Omental fat pad (tissue), 3 donors: ENCODE measurements at regions not wholly inside any gene's neighbourhood (a gene's known extent, or its start where the extent isn't known, plus 50 kb on each side); places are given as distances from the start of the nearest gene placed in this dataset.

Source experiments
- ATAC-seq: fragments of 150-250 bp; one replicate; pipeline ENCODE4 v1.9.1; 2016; ENCODE audit warnings: mild to moderate bottlenecking, moderate library complexity; ENCODE audit not compliant: low FRiP score
- DNase-seq: peaks from one replicate; pipeline ENCODE4 v3.0.0-alpha.2; 2019; ENCODE audit warnings: low spot score
- TF ChIP-seq, protein P1 (sequence below), 3 donors: fragments of 450-650 bp; IDR thresholded peaks; one replicate each; pipeline ENCODE4 v1.5.1; 2016 to 2017; ENCODE audit warnings: antibody characterized with exemption in 3 of 3, mild to moderate bottlenecking in 3 of 3, moderate library complexity in 2 of 3

DNA sequence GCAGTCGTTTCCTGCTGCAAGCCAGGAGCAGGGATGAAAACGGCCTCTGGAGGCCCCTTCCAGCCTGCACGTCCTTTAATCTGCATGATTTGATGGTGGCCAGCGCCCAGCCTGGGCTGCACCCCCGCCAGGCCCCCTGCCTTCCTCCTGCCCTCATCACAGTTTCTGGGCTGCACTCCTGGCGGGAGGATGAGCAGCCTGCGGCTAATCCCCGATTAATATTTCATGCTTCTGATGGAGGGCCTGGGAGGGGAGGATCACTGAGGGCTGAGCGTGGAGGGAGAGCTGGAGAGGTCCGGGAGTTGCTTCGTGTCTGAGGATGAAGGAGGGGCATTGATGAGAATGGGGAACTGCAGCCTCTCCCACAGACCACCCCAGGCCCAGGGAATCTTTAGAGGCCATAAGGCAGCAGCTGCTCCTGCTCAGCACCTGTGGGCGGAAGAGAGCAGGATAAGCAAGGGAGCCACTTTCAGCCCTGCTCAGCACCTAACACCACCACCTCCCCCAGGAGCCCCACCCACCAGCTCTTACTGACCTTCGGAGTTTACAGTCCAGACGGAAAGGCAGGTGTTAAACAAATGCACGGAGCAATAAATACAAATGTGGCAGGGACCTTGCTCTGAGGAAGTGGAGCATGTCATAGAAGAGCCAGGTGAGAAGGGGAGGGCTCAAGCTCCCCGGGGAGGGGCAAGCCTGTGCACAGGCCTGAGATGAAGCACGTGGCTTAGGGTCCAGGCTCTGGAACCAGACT is 135.0 kb upstream of the NECTIN1 start:
- TF ChIP-seq, protein P1, sequence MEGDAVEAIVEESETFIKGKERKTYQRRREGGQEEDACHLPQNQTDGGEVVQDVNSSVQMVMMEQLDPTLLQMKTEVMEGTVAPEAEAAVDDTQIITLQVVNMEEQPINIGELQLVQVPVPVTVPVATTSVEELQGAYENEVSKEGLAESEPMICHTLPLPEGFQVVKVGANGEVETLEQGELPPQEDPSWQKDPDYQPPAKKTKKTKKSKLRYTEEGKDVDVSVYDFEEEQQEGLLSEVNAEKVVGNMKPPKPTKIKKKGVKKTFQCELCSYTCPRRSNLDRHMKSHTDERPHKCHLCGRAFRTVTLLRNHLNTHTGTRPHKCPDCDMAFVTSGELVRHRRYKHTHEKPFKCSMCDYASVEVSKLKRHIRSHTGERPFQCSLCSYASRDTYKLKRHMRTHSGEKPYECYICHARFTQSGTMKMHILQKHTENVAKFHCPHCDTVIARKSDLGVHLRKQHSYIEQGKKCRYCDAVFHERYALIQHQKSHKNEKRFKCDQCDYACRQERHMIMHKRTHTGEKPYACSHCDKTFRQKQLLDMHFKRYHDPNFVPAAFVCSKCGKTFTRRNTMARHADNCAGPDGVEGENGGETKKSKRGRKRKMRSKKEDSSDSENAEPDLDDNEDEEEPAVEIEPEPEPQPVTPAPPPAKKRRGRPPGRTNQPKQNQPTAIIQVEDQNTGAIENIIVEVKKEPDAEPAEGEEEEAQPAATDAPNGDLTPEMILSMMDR (IDR thresholded peaks at IDR 0.05): no peak
- ATAC-seq (no peak), DNase-seq (no peak)

DNA sequence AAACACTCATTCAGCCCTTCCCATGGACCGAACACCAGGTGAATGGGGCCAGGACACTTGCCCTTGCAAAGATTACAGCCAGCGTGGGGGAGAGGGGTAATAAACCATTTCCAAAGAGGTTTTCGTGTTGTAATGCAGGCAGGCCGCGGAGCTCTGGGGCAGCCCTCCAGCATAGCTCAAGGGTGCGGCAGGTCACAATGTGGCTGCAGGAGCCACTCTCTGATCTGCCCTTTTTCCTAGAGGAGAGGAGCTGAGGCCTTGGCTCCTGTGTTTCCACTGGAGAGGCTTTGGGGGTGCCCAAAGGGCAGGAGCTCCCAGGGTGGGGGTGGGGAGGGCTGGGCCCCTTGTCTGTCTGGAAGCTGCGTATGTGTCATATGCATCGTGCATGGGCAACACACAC is 134.2 kb upstream of the NECTIN1 start:
- no peak for ATAC-seq
- no peak for DNase-seq
- TF ChIP-seq, protein P1 (IDR thresholded peaks at IDR 0.05): no peak

DNA sequence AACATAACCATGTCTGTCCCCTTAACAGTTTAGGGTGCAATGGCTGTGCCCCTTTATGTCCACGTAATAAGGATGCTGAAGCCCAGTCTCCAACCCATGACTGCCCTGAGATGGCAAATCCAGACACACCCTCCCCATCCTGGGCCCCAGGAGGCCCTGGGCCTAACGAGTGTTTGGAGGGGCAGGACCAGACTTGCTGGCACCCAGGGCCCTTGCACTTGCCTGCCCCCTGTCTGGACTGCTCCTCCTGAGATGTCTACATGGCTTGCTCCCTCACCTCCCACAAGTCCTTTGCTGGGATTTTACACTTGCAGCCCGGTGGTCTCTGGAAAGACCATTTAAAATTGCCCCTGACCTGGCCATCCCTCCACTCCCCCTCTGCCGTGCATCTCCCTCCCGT is 132.2 kb upstream of the NECTIN1 start:
- no peak for ATAC-seq
- DNase-seq: no peak
- TF ChIP-seq, protein P1 (IDR thresholded peaks at IDR 0.05): no peak

DNA sequence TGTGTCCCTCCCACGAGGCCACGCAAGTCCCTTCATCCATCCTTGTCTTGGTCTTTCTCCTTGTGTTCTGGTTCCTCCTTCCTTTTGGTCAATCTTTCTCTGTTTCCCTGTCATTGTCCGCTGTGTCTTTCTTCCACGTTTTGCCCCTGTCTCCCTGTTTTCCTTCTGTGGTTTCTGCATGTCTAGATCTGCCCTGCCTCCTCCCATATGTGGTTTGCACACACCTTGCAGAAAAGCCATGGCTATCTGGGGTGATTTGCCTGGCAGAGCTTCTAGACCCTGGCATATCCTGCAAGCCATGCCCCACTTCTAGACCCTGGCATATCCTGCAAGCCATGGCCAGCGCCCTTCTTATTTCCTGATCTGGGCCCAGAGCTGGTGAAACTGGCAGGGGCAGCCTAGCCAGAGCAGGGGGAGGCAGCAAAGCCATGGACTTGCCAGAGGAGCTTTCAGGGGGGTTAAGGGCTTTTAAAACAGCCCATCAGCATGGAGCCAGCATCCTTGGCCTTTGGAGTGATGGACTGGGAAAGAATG is 131.6 kb upstream of the NECTIN1 start:
- ATAC-seq (no peak), DNase-seq (no peak)
- TF ChIP-seq, protein P1 (IDR thresholded peaks at IDR 0.05): no peak

DNA sequence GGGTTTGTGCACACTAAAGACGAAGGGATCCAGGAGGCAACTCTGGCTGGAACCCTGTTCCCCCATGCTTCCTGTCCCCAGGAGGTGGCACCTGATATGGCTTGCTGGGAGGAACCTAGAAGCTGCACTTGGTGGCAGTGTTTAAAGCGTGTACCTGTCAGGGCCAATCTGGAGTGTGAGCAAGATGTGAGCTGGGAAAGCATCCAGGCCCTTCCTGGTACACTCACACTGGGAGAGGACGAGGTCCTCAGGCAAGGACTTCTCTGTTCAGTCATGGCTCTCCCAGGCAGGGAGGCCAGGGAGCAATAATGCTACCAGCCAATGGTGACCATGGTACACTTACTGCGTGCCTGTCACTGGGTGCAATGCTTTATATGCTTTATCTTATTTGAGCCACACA is 130.7 kb upstream of the NECTIN1 start:
- TF ChIP-seq, protein P1 (IDR thresholded peaks at IDR 0.05): no peak
- DNase-seq (no peak), ATAC-seq (no peak)

DNA sequence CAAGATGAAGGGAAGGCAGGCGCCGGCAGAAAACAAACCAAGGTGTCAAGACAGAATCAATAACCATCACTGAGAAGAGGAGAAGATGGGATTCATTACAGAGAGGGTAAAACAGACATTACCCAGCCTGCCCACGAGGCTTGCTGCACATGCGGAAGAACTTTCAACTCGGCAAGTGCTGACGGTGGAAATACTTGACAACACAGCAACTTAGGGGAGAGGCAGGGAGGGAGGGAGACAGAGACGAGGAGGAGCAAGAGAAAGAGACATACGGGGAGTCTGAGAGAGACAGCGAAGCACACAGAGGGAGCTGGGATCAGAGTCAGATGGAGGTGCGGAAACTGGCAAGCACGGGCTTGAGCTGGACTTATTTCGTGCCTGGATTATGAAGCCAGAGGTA is 129.3 kb upstream of the NECTIN1 start:
- TF ChIP-seq, protein P1 (IDR thresholded peaks at IDR 0.05): no peak
- DNase-seq (no peak), ATAC-seq (no peak)
